GM23338 (cell line): ENCODE measurements at regions not wholly inside any gene's neighbourhood (a gene's known extent, or its start where the extent isn't known, plus 50 kb on each side); places are given as distances from the start of the nearest gene placed in this dataset.

Experiments used
- ATAC-seq: fragments of 200-7000 bp; cut with Tn5 transposase; 3 replicates; pipeline ENCODE4 v1.9.1; 2020
- DNase-seq: peaks from one replicate; pipeline ENCODE4 v3.0.0-alpha.2; 2015; ENCODE audit warnings: low spot score
- H2AFZ ChIP-seq: fragments of 200-600 bp; sonication (generic); 2 replicates; pipeline ENCODE4 v1.8.0; 2016; ENCODE audit warnings: antibody characterized with exemption, mild to moderate bottlenecking, moderate library complexity
- H3F3A ChIP-seq: fragments of 200-600 bp; sonication (generic); replicated peaks from 2 replicates; pipeline ENCODE4 v1.8.0; 2017; ENCODE audit warnings: antibody characterized with exemption, mixed run types, low read depth
- H3K27ac ChIP-seq: fragments of 200-600 bp; sonication (generic); 2 replicates; pipeline ENCODE4 v1.6.1; 2016; ENCODE audit warnings: low read depth
- H3K27me3 ChIP-seq: fragments of 200-600 bp; sonication (generic); 2 replicates; pipeline ENCODE4 v1.8.0; 2016; ENCODE audit warnings: mild to moderate bottlenecking, mixed run types, moderate library complexity; ENCODE audit not compliant: insufficient read depth
- H3K36me3 ChIP-seq: fragments of 200-600 bp; sonication (generic); 2 replicates; pipeline ENCODE4 v1.8.0; 2016; ENCODE audit warnings: mild to moderate bottlenecking; ENCODE audit not compliant: insufficient read depth
- H3K4me1 ChIP-seq: fragments of 200-600 bp; sonication (generic); 2 replicates; pipeline ENCODE4 v1.8.0; 2016; ENCODE audit warnings: mild to moderate bottlenecking, moderate library complexity; ENCODE audit not compliant: insufficient read depth
- H3K4me2 ChIP-seq: fragments of 200-600 bp; sonication (generic); 2 replicates; pipeline ENCODE4 v1.7.1; 2017; ENCODE audit warnings: mixed run types
- H3K4me3 ChIP-seq: fragments of 200-600 bp; sonication (generic); 2 replicates; pipeline ENCODE4 v1.6.1; 2016; ENCODE audit warnings: mixed run types
- H3K79me2 ChIP-seq: fragments of 200-600 bp; sonication (generic); replicated peaks from 2 replicates; pipeline ENCODE4 v1.8.0; 2017; ENCODE audit warnings: mild to moderate bottlenecking; ENCODE audit not compliant: insufficient read depth
- H3K9me2 ChIP-seq: fragments of 200-600 bp; sonication (generic); 2 replicates; pipeline ENCODE4 v1.8.0; 2017; ENCODE audit not compliant: insufficient read depth
- H4K20me1 ChIP-seq: fragments of 200-600 bp; sonication (generic); replicated peaks from 2 replicates; pipeline ENCODE4 v1.8.0; 2017; ENCODE audit warnings: mild to moderate bottlenecking; ENCODE audit not compliant: insufficient read depth
- H3K27ac Mint-ChIP-seq: 2 replicates; pipeline ENCODE4 v1.8.0; 2020; ENCODE audit warnings: inconsistent platforms, mild to moderate bottlenecking, moderate library complexity, mixed read lengths
- H3K27me3 Mint-ChIP-seq: 3 replicates; pipeline ENCODE4 v1.8.0; 2022; ENCODE audit warnings: low read depth, mild to moderate bottlenecking, moderate library complexity, mixed read lengths, inconsistent platforms; ENCODE audit not compliant: insufficient read depth, poor library complexity
- H3K36me3 Mint-ChIP-seq: 3 replicates; pipeline ENCODE4 v1.8.0; 2021; ENCODE audit warnings: low read depth, mild to moderate bottlenecking, inconsistent platforms, moderate library complexity, mixed read lengths
- H3K4me1 Mint-ChIP-seq: 3 replicates; pipeline ENCODE4 v1.8.0; 2020; ENCODE audit warnings: mild to moderate bottlenecking, inconsistent platforms, mixed read lengths
- H3K4me3 Mint-ChIP-seq: 3 replicates; pipeline ENCODE4 v1.8.0; 2021; ENCODE audit warnings: moderate library complexity, mild to moderate bottlenecking, inconsistent platforms, mixed read lengths
- H3K9me3 Mint-ChIP-seq: 3 replicates; pipeline ENCODE4 v1.8.0; 2020; ENCODE audit warnings: moderate library complexity, mild to moderate bottlenecking, inconsistent platforms, mixed read lengths
- CREB1 ChIP-seq: fragments of 250-450 bp; sonication (Bioruptor Pico); IDR thresholded peaks from 2 replicates; pipeline ENCODE4 v1.5.0; 2020; ENCODE audit warnings: low read depth, mild to moderate bottlenecking, moderate library complexity
- EZH2 ChIP-seq: fragments of 200-600 bp; sonication (generic); IDR thresholded peaks from one replicate; pipeline ENCODE4 v1.8.0; 2017; ENCODE audit warnings: antibody characterized with exemption, mild to moderate bottlenecking, low read depth; ENCODE audit not compliant: unreplicated experiment
- EZH2phosphoT487 ChIP-seq: fragments of 200-600 bp; sonication (generic); IDR thresholded peaks from one replicate; pipeline ENCODE4 v1.8.1; 2018; ENCODE audit warnings: antibody characterized with exemption; ENCODE audit not compliant: unreplicated experiment
- JUNB ChIP-seq: IDR thresholded peaks from one replicate; pipeline ENCODE4 v1.6.1; 2016; ENCODE audit warnings: antibody characterized with exemption; ENCODE audit not compliant: unreplicated experiment
- NANOG ChIP-seq: IDR thresholded peaks from 2 replicates; pipeline ENCODE4 v1.6.1; 2016; ENCODE audit warnings: antibody characterized with exemption, borderline replicate concordance
- POLR2AphosphoS5 ChIP-seq: IDR thresholded peaks from 2 replicates; pipeline ENCODE4 v1.6.1; 2016; ENCODE audit warnings: antibody characterized with exemption, low read depth
- STAT1 ChIP-seq: IDR thresholded peaks from one replicate; pipeline ENCODE4 v1.6.1; 2016; ENCODE audit warnings: antibody characterized with exemption; ENCODE audit not compliant: unreplicated experiment
- ZNF114 ChIP-seq: fragments of 250-450 bp; sonication (Bioruptor Pico); IDR thresholded peaks from 2 replicates; pipeline ENCODE4 v1.5.0; 2020; ENCODE audit warnings: mild to moderate bottlenecking, moderate library complexity
- ZNF331 ChIP-seq: fragments of 250-450 bp; sonication (Bioruptor Pico); IDR thresholded peaks from 2 replicates; pipeline ENCODE4 v1.5.0; 2020; ENCODE audit warnings: low read depth, mild to moderate bottlenecking, moderate library complexity
- TF ChIP-seq, protein P1 (sequence below): IDR thresholded peaks from 2 replicates; pipeline ENCODE4 v1.6.1; 2016; ENCODE audit warnings: antibody characterized with exemption
- TF ChIP-seq, protein P2 (sequence below): IDR thresholded peaks from one replicate; pipeline ENCODE4 v1.6.1; 2018; ENCODE audit warnings: antibody characterized with exemption; ENCODE audit not compliant: unreplicated experiment
- TF ChIP-seq, protein P3 (sequence below), 2 experiments: fragments of 200-600 bp in 1 of 2; sonication (generic) in 1 of 2; conservative IDR thresholded peaks; 2 replicates each; pipeline versions ENCODE4 v1.5.1 to v1.6.1; 2016 to 2017; ENCODE audit warnings: antibody characterized with exemption in 2 of 2, low read depth in 2 of 2, mild to moderate bottlenecking in 2 of 2, moderate library complexity in 1 of 2
- TF ChIP-seq, protein P4 (sequence below): fragments of 250-450 bp; sonication (Bioruptor Pico); IDR thresholded peaks from 2 replicates; pipeline ENCODE4 v1.5.0; 2020; ENCODE audit warnings: mild to moderate bottlenecking, moderate library complexity

DNA sequence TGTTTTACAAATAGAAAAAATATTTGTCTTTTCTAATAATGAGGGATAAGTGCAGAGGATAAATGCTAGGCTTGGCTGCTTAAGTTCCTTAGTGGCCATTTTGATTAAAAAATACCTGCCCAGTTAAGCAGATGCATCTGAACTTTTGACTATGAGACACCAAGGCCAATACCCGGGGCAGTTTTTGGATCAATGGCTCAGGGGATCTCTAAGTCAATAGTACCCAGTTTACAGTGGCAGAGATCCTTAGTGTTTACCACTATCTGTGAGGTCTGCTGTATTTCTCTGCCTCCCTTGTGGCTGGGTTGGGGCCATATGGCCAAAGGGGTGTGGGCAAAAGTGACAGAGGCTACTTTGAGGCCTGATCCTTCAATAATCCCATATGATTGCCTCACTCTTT is 184.5 kb upstream of the MAST4 start:
- TF ChIP-seq ZNF114 (CRISPR knock-in tag) (no peak), POLR2AphosphoS5 (no peak), STAT1 (no peak), CREB1 (no peak), NANOG (no peak), EZH2 (no peak), ZNF331 (CRISPR knock-in tag) (no peak), EZH2phosphoT487 (no peak), JUNB (no peak)
- TF ChIP-seq, protein P1, sequence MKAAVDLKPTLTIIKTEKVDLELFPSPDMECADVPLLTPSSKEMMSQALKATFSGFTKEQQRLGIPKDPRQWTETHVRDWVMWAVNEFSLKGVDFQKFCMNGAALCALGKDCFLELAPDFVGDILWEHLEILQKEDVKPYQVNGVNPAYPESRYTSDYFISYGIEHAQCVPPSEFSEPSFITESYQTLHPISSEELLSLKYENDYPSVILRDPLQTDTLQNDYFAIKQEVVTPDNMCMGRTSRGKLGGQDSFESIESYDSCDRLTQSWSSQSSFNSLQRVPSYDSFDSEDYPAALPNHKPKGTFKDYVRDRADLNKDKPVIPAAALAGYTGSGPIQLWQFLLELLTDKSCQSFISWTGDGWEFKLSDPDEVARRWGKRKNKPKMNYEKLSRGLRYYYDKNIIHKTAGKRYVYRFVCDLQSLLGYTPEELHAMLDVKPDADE, result no peak
- TF ChIP-seq, protein P2, sequence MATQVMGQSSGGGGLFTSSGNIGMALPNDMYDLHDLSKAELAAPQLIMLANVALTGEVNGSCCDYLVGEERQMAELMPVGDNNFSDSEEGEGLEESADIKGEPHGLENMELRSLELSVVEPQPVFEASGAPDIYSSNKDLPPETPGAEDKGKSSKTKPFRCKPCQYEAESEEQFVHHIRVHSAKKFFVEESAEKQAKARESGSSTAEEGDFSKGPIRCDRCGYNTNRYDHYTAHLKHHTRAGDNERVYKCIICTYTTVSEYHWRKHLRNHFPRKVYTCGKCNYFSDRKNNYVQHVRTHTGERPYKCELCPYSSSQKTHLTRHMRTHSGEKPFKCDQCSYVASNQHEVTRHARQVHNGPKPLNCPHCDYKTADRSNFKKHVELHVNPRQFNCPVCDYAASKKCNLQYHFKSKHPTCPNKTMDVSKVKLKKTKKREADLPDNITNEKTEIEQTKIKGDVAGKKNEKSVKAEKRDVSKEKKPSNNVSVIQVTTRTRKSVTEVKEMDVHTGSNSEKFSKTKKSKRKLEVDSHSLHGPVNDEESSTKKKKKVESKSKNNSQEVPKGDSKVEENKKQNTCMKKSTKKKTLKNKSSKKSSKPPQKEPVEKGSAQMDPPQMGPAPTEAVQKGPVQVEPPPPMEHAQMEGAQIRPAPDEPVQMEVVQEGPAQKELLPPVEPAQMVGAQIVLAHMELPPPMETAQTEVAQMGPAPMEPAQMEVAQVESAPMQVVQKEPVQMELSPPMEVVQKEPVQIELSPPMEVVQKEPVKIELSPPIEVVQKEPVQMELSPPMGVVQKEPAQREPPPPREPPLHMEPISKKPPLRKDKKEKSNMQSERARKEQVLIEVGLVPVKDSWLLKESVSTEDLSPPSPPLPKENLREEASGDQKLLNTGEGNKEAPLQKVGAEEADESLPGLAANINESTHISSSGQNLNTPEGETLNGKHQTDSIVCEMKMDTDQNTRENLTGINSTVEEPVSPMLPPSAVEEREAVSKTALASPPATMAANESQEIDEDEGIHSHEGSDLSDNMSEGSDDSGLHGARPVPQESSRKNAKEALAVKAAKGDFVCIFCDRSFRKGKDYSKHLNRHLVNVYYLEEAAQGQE, result no peak
- TF ChIP-seq, protein P3, sequence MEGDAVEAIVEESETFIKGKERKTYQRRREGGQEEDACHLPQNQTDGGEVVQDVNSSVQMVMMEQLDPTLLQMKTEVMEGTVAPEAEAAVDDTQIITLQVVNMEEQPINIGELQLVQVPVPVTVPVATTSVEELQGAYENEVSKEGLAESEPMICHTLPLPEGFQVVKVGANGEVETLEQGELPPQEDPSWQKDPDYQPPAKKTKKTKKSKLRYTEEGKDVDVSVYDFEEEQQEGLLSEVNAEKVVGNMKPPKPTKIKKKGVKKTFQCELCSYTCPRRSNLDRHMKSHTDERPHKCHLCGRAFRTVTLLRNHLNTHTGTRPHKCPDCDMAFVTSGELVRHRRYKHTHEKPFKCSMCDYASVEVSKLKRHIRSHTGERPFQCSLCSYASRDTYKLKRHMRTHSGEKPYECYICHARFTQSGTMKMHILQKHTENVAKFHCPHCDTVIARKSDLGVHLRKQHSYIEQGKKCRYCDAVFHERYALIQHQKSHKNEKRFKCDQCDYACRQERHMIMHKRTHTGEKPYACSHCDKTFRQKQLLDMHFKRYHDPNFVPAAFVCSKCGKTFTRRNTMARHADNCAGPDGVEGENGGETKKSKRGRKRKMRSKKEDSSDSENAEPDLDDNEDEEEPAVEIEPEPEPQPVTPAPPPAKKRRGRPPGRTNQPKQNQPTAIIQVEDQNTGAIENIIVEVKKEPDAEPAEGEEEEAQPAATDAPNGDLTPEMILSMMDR (conservative IDR thresholded peaks at IDR 0.05; ENCODE audit: low read depth in 2 of 2), result no peak
- TF ChIP-seq, protein P4, sequence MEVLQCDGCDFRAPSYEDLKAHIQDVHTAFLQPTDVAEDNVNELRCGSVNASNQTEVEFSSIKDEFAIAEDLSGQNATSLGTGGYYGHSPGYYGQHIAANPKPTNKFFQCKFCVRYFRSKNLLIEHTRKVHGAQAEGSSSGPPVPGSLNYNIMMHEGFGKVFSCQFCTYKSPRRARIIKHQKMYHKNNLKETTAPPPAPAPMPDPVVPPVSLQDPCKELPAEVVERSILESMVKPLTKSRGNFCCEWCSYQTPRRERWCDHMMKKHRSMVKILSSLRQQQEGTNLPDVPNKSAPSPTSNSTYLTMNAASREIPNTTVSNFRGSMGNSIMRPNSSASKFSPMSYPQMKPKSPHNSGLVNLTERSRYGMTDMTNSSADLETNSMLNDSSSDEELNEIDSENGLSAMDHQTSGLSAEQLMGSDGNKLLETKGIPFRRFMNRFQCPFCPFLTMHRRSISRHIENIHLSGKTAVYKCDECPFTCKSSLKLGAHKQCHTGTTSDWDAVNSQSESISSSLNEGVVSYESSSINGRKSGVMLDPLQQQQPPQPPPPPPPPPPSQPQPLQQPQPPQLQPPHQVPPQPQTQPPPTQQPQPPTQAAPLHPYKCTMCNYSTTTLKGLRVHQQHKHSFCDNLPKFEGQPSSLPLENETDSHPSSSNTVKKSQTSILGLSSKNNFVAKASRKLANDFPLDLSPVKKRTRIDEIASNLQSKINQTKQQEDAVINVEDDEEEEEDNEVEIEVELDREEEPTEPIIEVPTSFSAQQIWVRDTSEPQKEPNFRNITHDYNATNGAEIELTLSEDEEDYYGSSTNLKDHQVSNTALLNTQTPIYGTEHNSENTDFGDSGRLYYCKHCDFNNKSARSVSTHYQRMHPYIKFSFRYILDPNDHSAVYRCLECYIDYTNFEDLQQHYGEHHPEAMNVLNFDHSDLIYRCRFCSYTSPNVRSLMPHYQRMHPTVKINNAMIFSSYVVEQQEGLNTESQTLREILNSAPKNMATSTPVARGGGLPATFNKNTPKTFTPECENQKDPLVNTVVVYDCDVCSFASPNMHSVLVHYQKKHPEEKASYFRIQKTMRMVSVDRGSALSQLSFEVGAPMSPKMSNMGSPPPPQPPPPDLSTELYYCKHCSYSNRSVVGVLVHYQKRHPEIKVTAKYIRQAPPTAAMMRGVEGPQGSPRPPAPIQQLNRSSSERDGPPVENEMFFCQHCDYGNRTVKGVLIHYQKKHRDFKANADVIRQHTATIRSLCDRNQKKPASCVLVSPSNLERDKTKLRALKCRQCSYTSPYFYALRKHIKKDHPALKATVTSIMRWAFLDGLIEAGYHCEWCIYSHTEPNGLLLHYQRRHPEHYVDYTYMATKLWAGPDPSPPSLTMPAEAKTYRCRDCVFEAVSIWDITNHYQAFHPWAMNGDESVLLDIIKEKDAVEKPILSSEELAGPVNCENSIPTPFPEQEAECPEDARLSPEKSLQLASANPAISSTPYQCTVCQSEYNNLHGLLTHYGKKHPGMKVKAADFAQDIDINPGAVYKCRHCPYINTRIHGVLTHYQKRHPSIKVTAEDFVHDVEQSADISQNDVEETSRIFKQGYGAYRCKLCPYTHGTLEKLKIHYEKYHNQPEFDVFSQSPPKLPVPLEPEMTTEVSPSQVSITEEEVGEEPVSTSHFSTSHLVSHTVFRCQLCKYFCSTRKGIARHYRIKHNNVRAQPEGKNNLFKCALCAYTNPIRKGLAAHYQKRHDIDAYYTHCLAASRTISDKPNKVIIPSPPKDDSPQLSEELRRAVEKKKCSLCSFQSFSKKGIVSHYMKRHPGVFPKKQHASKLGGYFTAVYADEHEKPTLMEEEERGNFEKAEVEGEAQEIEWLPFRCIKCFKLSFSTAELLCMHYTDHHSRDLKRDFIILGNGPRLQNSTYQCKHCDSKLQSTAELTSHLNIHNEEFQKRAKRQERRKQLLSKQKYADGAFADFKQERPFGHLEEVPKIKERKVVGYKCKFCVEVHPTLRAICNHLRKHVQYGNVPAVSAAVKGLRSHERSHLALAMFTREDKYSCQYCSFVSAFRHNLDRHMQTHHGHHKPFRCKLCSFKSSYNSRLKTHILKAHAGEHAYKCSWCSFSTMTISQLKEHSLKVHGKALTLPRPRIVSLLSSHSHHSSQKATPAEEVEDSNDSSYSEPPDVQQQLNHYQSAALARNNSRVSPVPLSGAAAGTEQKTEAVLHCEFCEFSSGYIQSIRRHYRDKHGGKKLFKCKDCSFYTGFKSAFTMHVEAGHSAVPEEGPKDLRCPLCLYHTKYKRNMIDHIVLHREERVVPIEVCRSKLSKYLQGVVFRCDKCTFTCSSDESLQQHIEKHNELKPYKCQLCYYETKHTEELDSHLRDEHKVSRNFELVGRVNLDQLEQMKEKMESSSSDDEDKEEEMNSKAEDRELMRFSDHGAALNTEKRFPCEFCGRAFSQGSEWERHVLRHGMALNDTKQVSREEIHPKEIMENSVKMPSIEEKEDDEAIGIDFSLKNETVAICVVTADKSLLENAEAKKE, result no peak
- Histone ChIP-seq H3K4me2 (no peak overlapping the region), H3K36me3 (no peaks in the 10 kb centered on the region), H3K4me1 (no peaks in the 10 kb centered on the region), H4K20me1 (no peaks in the 10 kb centered on the region), H3K4me3 (no peak overlapping the region), H3K79me2 (no peaks in the 10 kb centered on the region), H3F3A (no peaks in the 10 kb centered on the region), H3K27me3 (no peaks in the 10 kb centered on the region), H3K27ac (no peak overlapping the region), H2AFZ (no peak overlapping the region), H3K9me2 (no peaks in the 10 kb centered on the region; the same call in 1 of the 2 replicates)
- Mint-ChIP-seq H3K27ac (no peak overlapping the region), H3K9me3 (peaks cover 3% of the 10 kb centered on the region; the same call in 1 of the 3 replicates), H3K27me3 (no peaks in the 10 kb centered on the region), H3K36me3 (no peaks in the 10 kb centered on the region), H3K4me3 (no peak overlapping the region), H3K4me1 (no peaks in the 10 kb centered on the region)
- DNase-seq (no peak), ATAC-seq (no peak)
